ENCODE measurements at regions not wholly inside any gene's neighbourhood (a gene's known extent, or its start where the extent isn't known, plus 50 kb on each side); places are given as distances from the start of the nearest gene placed in this dataset.

DNA sequence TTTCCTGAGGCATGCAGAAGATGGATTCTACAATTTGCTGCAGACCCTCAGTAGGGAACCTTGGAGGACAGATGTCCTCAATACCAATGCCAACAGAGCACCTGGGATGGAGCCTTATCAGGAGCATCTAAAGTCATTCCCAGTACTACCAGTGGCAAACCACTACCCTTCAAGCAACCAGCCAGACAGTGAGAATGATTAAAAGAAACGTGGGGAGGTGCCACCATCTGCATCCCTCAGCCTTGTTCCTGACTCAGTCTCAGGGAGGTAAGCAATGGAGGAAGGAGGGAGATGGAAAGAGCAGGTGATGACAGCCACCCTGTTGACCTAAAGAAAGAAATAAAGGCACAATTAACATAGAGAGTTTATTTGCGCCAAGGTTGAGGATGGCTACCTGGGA is 175.2 kb upstream of the GRIN2B start:
- DNase-seq = no peak

GRCh38 chr12:14157088-14157747 is 175.8 kb upstream of the GRIN2B start:
- no peak for DNase-seq

- DNase-seq = no peak
These were observed 182.9 kb upstream of the GRIN2B start for GRCh38 chr12:14164266-14164665.

DNA sequence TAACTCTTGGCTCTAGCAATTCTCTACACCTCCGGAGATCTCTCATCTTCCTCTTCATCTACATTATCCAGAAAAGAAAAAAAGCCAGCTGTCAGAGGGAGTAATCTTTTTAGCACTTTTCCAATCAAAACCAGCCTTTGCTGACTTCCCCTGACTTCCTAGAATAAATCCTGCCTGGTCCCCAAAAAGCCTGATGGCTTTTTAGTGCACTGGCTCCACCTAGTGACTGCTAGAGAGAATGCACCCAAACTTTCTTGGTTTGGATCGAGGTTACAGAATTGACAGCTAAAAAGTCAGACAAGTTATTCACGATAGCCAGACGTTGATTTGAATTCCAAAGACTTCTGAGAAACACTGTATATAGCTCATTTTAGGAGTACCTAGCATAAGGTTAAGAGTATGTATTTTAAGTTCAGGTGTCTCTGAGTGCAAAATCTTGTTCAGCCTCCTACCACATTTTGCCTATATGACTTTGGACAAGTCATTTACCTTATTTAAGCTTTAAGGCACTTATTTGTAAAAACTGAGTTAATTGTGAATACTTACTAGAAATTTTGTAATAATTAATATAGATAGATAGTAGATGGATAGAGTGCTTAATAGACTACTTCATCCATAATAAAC is 185.7 kb upstream of the GRIN2B start:
- DNase-seq = peak; percentile 68

GRCh38 chr12:14169281-14169680 is 187.9 kb upstream of the GRIN2B start:
- DNase-seq = no peak

- DNase-seq = no peak
These were observed 189.7 kb upstream of the GRIN2B start for GRCh38 chr12:14171106-14171505.

GRCh38 chr12:14175206-14175605 is 190.3 kb upstream of the ATF7IP start:
- DNase-seq = no peak

- DNase-seq = peak; percentile 72
These were observed 179.9 kb upstream of the ATF7IP start for GRCh38 chr12:14185427-14186192.

DNA sequence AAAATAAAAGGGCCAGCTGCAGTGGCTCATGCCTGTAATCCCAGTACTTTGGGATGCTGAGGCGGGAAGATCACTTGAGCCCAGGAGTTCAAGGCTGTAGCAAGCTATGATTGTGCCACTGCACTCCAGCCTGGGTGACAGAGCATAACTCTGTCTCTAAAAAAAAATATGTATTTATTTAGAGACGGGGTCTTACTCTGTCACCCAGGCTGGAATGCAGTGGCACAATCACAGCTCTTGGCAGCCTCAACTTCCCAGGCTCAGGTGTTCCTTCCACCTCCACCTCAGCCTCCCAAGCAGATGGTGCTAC is 179.3 kb upstream of the ATF7IP start:
- DNase-seq = no peak

DNA sequence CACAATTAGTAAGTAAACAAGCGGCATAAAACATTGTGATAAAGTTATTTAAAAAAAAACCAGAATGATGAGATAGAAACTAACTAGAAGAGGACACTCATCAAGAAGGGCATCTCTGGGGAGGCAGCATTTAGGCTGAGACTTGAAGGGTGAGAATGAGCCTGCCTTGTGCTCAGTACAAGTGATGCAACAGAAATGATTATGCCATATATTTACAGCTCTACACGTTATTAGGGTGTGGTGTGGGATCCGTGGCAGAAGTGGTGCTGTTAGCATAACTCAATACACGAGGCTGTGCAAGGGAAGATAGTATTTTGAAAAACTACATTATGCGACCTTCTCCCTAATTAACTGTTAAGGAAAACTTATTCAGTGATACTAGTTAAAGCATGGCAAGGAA is 178.5 kb upstream of the ATF7IP start:
- DNase-seq = no peak

DNA sequence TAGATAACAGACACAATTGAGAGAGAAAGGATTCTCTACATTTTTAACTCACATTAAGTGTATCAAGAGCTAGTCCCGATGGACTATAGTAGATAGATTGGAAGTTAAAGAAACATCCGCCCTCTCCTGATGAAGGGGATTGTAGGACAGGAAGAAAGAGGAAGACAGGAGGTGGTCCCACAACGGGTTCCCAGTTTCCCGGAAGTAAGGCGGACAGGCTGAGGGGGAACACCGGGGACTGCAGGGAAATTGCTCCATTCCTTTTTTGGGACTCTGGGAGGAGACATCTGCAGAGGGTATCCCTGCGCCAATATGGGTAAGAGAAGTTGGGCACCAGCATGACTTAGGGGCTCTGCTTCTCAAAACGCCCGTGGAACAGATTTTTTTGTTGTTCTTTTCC is 177.5 kb upstream of the ATF7IP start:
- DNase-seq = no peak

GRCh38 chr12:14188744-14189143 is 176.7 kb upstream of the ATF7IP start:
- no peak for DNase-seq

- no peak for DNase-seq
These were observed 174.8 kb upstream of the ATF7IP start for GRCh38 chr12:14190694-14191093.

DNA sequence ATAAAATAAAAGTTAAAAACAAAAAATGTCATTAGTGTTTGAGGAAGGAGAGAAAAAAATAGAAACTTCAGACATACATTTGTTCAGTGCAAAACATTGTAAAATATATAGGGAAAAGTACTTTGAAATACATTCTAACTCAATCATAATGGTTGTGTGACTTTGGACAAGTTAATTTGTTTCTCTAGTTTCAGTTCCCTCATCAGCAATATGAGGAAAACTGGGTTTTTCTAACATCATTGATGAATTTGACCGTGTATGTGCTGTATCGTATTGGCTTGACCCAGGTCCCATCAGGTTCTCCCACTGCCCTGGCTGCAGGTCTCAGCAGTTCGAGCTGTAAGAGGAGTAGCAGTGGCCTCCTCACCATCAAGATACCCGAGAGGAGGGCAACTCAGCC is 173.9 kb upstream of the ATF7IP start:
- DNase-seq = no peak

DNA sequence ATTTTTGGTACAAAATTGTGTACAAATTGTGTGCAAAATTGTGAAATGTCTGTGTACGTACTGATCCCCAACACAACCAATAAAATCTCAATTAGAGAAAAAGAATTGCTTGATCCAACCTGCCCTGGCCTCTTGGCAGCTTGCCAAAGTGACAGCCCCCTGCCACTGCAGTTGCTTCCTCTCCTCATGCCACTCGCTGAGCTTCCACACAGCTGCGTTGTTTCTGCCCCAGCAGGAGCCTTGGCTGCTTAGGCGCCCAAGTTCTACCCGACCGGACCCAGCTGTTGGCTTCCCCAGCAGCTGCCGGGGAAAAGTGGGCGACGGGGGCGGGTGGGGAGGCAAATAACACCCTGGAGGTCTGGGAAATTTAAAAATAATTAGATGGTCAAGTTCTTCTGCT is 171.8 kb upstream of the ATF7IP start:
- DNase-seq = no peak

GRCh38 chr12:14194572-14194971 is 170.9 kb upstream of the ATF7IP start:
- DNase-seq = no peak

GRCh38 chr12:14199455-14200198 is 165.9 kb upstream of the ATF7IP start:
- DNase-seq = no peak

- DNase-seq = no peak
These were observed 164.9 kb upstream of the ATF7IP start for GRCh38 chr12:14200598-14200997.

DNA sequence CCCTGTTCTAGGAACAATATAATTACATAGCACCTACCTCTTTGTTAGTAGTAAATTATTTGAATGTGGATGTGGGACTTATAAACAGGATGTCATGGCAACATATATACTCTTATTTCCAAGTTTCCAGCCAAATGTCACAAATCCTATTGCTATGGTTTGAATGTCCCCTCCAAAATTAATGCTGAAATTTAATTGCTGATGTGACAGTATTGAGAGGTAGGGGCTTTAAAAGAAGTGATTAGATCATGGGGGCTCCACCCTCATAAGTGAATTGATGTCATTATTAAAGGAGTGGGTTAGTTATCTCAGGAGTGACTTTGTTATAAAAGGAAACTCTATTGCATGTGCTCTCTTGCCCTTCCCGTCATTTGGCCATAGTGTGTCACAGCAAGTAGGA is 164.2 kb upstream of the ATF7IP start:
- DNase-seq = no peak

DNA sequence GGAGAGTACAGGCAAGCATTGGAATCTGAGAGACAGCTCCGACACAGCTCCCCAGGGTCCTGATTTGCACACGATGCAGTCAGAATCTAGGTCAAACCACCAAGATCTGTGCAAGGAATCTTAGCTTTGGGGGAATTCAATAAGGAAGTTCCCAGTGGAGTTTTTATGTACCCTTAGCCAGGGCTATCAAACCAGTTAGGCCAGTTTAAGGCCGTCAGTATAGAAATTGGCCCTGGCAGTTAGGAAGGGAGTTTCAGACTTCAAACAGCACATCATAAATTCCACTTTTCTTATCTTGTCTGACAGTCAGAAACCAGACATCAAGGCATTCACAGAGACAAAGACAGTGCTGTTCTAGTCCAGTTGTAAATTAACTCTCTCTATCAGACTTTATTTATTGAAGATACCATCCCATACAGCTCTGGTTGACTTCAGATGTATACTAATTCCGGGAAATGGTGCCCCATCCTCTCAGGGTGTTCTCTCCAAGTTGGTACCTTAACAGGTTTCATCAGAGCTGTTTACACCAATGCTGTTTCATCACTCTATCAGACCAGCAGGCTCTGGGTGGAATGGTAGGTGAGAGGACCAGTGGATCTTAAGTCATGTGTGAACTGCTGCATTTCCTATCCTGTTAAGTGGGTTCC is 157.5 kb upstream of the ATF7IP start:
- DNase-seq = no peak

DNA sequence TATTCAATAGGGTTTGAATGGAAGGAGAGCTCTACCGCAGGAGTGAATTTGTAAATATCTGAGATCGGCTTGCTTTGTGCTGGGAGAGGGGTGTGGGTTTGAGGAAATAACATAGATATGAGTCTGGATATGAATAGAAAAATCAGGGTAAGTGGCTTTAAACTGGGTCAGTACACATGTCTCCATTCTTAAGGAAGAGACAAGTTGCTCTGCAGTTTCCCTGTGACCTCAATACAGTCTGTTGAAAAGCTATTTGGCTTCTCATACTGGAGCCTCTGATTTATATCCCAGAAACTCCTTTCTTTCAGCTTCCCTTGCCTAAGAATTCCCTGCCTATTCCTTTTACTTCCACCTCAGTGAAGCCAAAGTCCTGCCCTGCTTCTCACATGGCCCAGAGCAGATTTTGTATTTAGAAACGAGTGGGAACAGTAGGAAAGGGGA is 153.5 kb upstream of the ATF7IP start:
- no peak for DNase-seq

DNA sequence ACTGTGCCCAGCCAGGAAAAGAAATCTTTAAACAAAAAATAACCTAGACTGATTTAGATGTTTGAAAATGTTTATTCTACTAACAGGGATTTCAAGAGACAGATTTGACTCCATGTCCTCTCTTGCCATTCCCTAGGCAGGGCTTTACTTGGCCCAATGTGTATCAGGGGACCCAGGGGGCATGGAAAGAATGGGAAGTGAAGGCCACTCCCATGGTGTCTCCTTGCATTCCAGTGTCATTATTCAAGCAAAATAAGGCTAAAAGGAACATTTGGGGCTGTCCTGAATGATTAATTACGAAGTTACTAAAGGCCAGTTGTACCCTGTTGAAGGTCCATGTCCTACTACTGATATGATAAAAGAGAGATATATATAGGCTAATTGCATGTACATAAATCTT is 151.9 kb upstream of the ATF7IP start:
- DNase-seq = no peak

DNA sequence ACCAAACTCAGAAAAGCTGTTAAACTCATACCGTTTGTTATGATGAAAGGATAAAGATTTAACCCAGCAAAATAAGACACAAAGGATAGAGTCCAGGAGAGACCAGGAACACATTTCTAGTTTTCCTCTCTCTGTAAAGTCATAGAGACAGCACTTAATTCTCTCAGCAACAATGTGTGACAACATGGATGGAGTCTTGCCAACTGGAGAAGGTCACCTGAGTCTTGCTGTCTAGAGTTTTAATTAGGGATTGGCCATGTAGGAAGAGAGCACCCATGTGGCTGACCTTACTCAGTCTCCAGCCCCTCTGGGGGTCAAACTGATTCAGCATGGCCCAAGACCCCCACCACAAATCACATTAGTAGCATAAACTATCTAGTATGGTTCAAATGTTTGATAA is 151.0 kb upstream of the ATF7IP start:
- DNase-seq = no peak

All from hematopoietic multipotent progenitor cell treated with erythropoietin and hydrocortisone succinate and interleukin-3 and kit ligand, for 6 days (in vitro differentiated cells).